ENCODE measurements at regions not wholly inside any gene's neighbourhood (a gene's known extent, or its start where the extent isn't known, plus 50 kb on each side); places are given as distances from the start of the nearest gene placed in this dataset.

GRCh38 chr13:61768175-61768574 lies 352.5 kb upstream of the PCDH20 start:
- intact Hi-C loops (cut with DNase I), result no loop called here
- DNase-seq (ENCODE audit: low spot score), result no peak

- intact Hi-C loops (cut with DNase I), result no loop called here
- no peak for DNase-seq (ENCODE audit: low spot score)
Measured at GRCh38 chr13:61766667-61767058, 351.0 kb upstream of the PCDH20 start.

- DNase-seq (ENCODE audit: low spot score), result no peak
- intact Hi-C loops (cut with DNase I), result no loop called here
Measured at GRCh38 chr13:61765940-61766666, 350.5 kb upstream of the PCDH20 start.

- DNase-seq (ENCODE audit: low spot score), result no peak
- intact Hi-C loops (cut with DNase I), result no loop called here
Measured at GRCh38 chr13:61765181-61765742, 349.6 kb upstream of the PCDH20 start.

GRCh38 chr13:61761690-61762089 lies 346.0 kb upstream of the PCDH20 start:
- DNase-seq (ENCODE audit: low spot score), result no peak
- intact Hi-C loops (cut with DNase I), result no loop called here

GRCh38 chr13:61760102-61760501 lies 344.5 kb upstream of the PCDH20 start:
- intact Hi-C loops (cut with DNase I), result no loop called here
- no peak for DNase-seq (ENCODE audit: low spot score)

- intact Hi-C loops (cut with DNase I), result no loop called here
- no peak for DNase-seq (ENCODE audit: low spot score)
Measured at GRCh38 chr13:61756031-61756430, 340.4 kb upstream of the PCDH20 start.

- no peak for DNase-seq (ENCODE audit: low spot score)
- intact Hi-C loops (cut with DNase I), result no loop called here
Measured at GRCh38 chr13:61751039-61751438, 335.4 kb upstream of the PCDH20 start.

- no peak for DNase-seq (ENCODE audit: low spot score)
- intact Hi-C loops (cut with DNase I), result no loop called here
Measured at GRCh38 chr13:61738236-61738750, 322.6 kb upstream of the PCDH20 start.

- no peak for DNase-seq (ENCODE audit: low spot score)
- intact Hi-C loops (cut with DNase I), result no loop called here
Measured at GRCh38 chr13:61734683-61735082, 319.0 kb upstream of the PCDH20 start.

- intact Hi-C loops (cut with DNase I), result no loop called here
- DNase-seq (ENCODE audit: low spot score), result no peak
Measured at GRCh38 chr13:61728471-61728870, 312.8 kb upstream of the PCDH20 start.

- intact Hi-C loops (cut with DNase I), result no loop called here
- no peak for DNase-seq (ENCODE audit: low spot score)
Measured at GRCh38 chr13:61727767-61728166, 312.1 kb upstream of the PCDH20 start.

- no peak for DNase-seq (ENCODE audit: low spot score)
- intact Hi-C loops (cut with DNase I), result no loop called here
Measured at GRCh38 chr13:61725806-61726205, 310.2 kb upstream of the PCDH20 start.

GRCh38 chr13:61722119-61722518 lies 306.5 kb upstream of the PCDH20 start:
- no peak for DNase-seq (ENCODE audit: low spot score)
- intact Hi-C loops (cut with DNase I), result no loop called here

- intact Hi-C loops (cut with DNase I), result no loop called here
- DNase-seq (ENCODE audit: low spot score), result no peak
Measured at GRCh38 chr13:61712621-61713020, 297.0 kb upstream of the PCDH20 start.

- intact Hi-C loops (cut with DNase I), result no loop called here
Measured at GRCh38 chr13:61709258-61709657, 293.6 kb upstream of the PCDH20 start.

GRCh38 chr13:61706899-61707298 lies 291.2 kb upstream of the PCDH20 start:
- no peak for DNase-seq (ENCODE audit: low spot score)
- intact Hi-C loops (cut with DNase I), result no loop called here

More at GRCh38 chr13:61709258-61709657, 293.6 kb upstream of the PCDH20 start:
- no peak for DNase-seq (ENCODE audit: low spot score)

- intact Hi-C loops (cut with DNase I), result no loop called here
- no peak for DNase-seq (ENCODE audit: low spot score)
Measured at GRCh38 chr13:61700620-61701019, 285.0 kb upstream of the PCDH20 start.

- intact Hi-C loops (cut with DNase I), result no loop called here
- no peak for DNase-seq (ENCODE audit: low spot score)
Measured at GRCh38 chr13:61700181-61700580, 284.5 kb upstream of the PCDH20 start.

GRCh38 chr13:61696676-61697075 lies 281.0 kb upstream of the PCDH20 start:
- intact Hi-C loops (cut with DNase I), result no loop called here
- no peak for DNase-seq (ENCODE audit: low spot score)

- no peak for DNase-seq (ENCODE audit: low spot score)
- intact Hi-C loops (cut with DNase I), result no loop called here
Measured at GRCh38 chr13:61695147-61695546, 279.5 kb upstream of the PCDH20 start.

All from cardiac septum (tissue), 1 donor.